AG04449 (cell line): ENCODE measurements at regions not wholly inside any gene's neighbourhood (a gene's known extent, or its start where the extent isn't known, plus 50 kb on each side); places are given as distances from the start of the nearest gene placed in this dataset.

Experiments
- CTCF ChIA-PET: fragments of 350-600 bp; formaldehyde crosslinking; extraction: SDS; loops from one replicate; lab custom pipeline; 2021; ENCODE audit warnings: antibody characterized with exemption; lab: Yijun Ruan, JAX
- POLR2A ChIA-PET: fragments of 400-600, 350-600 bp; formaldehyde crosslinking; extraction: SDS; loops from one replicate; lab custom pipeline; 2020; ENCODE audit warnings: antibody characterized with exemption, inconsistent platforms; lab: Yijun Ruan, JAX
- DNase-seq: peaks from one replicate; pipeline ENCODE4 v3.0.0-alpha.2; 2010; ENCODE audit warnings: low read depth, low spot score
- H3K4me3 ChIP-seq: 2 replicates; pipeline ENCODE4 v1.5.1; 2011; ENCODE audit warnings: low read depth, mild to moderate bottlenecking, control low read depth, low read length
- TF ChIP-seq, protein P1 (sequence below): IDR thresholded peaks from one replicate; pipeline ENCODE4 v1.5.1; 2011; ENCODE audit warnings: mild to moderate bottlenecking, moderate library complexity, low read length, control low read depth, inconsistent platforms; ENCODE audit not compliant: insufficient read depth; ENCODE audit errors: missing control alignments

DNA sequence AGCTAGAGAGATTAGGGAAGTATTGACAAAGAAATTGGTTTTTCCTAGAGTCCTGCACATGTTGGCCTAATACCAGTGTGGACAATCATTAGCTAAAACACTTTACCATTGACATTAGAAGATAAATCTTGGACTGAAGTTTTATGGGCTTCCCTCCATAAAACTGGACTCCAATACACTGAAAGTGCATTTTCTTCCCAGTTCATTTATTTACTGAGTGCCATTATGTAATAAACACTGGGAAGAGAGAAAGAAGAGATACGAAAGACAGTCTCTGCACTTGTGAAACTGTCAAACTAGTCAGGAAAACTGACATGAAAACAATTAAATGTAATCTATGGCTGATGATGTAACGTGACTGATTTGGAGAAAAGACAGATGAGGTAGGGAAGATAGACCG lies 539.3 kb downstream of the ZNF608 start:
- ChIA-PET POLR2A (no interaction called here), CTCF (no interaction called here)
- H3K4me3 ChIP-seq: no peak overlapping the region
- DNase-seq: no peak
- TF ChIP-seq, protein P1, sequence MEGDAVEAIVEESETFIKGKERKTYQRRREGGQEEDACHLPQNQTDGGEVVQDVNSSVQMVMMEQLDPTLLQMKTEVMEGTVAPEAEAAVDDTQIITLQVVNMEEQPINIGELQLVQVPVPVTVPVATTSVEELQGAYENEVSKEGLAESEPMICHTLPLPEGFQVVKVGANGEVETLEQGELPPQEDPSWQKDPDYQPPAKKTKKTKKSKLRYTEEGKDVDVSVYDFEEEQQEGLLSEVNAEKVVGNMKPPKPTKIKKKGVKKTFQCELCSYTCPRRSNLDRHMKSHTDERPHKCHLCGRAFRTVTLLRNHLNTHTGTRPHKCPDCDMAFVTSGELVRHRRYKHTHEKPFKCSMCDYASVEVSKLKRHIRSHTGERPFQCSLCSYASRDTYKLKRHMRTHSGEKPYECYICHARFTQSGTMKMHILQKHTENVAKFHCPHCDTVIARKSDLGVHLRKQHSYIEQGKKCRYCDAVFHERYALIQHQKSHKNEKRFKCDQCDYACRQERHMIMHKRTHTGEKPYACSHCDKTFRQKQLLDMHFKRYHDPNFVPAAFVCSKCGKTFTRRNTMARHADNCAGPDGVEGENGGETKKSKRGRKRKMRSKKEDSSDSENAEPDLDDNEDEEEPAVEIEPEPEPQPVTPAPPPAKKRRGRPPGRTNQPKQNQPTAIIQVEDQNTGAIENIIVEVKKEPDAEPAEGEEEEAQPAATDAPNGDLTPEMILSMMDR: no peak

DNA sequence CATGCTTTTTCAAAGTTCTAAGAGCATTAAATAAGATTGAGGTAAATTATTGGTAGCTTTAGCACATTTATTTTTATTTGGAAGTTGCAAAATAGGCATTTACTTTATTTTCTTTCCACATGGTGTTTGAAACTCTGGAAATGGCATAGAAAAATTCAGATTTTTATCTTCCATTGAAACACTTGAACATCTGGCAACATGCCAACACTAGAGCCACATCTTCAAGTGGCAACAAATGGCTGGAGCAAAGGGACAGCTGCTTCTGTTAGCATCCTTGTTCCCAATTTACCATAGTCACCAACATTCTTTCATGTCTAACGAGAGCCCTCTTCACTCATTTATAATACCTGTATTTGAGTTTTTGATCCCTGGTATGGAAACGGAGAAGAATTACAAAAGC lies 539.9 kb downstream of the ZNF608 start:
- TF ChIP-seq, protein P1: no peak
- POLR2A ChIA-PET: no interaction called here

DNA sequence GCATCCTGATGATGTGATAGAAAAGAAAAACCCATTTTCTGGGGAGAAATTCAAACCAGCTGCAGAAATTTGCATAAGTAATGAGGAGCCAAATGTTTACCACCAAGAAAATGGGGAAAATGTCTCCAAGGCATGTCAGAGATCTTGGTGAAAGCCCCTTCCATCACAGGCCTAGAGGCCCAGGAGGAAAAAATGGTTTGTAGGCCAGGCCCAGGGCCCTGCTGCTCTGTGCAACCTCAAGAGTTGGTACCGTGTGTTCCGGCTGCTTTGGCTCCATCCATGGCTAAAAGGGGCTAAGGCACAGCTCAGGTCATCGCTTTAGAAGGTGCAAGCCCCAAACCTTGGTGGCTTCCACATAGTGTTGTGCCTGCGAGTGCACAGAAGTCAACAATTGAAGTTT lies 543.1 kb downstream of the ZNF608 start:
- CTCF ChIA-PET: no interaction called here
- DNase-seq: no peak
- TF ChIP-seq, protein P1: no peak
- H3K4me3 ChIP-seq: no peak overlapping the region
- POLR2A ChIA-PET: no interaction called here

More for the DNA sequence above, 539.9 kb downstream of the ZNF608 start:
- CTCF ChIA-PET: no interaction called here
- DNase-seq: no peak
- no peak overlapping the region for H3K4me3 ChIP-seq

DNA sequence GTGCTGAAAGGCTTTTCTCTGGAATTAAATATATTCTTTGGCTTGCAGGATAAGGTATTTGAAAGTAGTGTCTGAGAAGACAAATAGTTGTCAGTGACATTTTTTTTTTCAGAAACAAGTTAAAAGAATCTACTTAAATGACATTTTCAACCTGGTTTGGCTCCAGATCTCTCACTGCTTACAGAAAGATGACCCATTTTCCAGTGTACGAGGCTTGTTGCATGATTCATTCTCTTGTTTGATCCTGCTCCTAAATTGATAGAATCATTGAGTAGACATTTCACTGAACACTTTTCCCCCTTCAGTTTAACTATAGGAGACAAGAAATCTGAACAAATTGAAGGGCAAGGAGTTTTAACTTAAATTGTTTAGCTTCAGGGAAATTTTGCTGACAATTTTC lies 546.1 kb downstream of the ZNF608 start:
- H3K4me3 ChIP-seq: no peak overlapping the region
- ChIA-PET POLR2A (no interaction called here), CTCF (no interaction called here)
- DNase-seq: no peak
- TF ChIP-seq, protein P1: no peak

DNA sequence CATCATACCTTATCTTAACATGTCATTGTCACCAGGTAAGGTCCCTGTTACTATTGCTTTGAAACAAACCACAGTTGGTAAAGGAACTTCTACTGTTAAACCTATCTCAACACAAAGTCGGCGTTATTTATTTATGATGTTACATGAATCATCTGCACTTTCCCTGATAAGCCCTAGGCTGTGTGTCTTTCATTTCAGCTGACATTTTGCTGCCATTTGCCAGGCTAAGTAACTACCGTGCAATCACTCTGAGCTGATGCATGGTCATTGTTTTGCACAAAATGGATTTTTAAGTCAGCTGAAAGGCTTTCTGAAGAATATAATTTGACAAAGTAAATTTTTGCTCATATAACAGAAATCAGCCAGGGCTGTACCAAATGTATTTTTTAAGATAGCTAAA lies 546.5 kb downstream of the ZNF608 start:
- TF ChIP-seq, protein P1: no peak
- H3K4me3 ChIP-seq: no peak overlapping the region
- POLR2A ChIA-PET: no interaction called here
- DNase-seq: no peak
- CTCF ChIA-PET: no interaction called here

DNA sequence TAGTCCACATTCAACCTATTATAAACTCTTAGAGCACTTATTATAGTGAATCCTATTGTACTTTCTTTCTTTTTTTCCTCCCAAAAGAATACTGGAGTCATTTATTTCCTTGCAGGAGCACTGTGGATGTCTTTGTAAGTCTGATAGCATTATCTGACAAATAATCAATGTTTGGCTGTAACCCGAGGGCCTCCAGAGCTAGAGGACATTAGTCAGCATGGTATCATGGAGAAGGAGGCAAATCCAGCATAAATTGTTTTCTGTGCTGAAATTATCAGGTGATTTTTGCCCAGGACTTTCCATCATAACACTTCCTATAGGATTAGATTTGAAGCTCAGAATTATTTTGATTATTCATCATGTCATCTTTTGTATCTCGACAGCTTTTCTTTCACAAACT lies 551.0 kb downstream of the ZNF608 start:
- TF ChIP-seq, protein P1: no peak
- POLR2A ChIA-PET: no interaction called here

More for the DNA sequence above, 551.0 kb downstream of the ZNF608 start:
- no peak overlapping the region for H3K4me3 ChIP-seq
- CTCF ChIA-PET: no interaction called here
- no peak for DNase-seq
